SKM-1 treated with dmso at 0.1 percent for 144 hours (cell line): ENCODE measurements at regions not wholly inside any gene's neighbourhood (a gene's known extent, or its start where the extent isn't known, plus 50 kb on each side); places are given as distances from the start of the nearest gene placed in this dataset.

Experiments used
- DNase-seq: peaks from one replicate; lab custom pipeline; 2025; ENCODE audit not compliant: unreplicated experiment; lab: John Stamatoyannopoulos, UW

- no peak for DNase-seq
Measured at GRCh38 chr3:139235192-139235591, 108.6 kb upstream of the MRPS22 start.

- DNase-seq: no peak
Measured at GRCh38 chr3:139236336-139236735, 107.5 kb upstream of the MRPS22 start.

GRCh38 chr3:139238281-139239030 lies 105.4 kb upstream of the MRPS22 start:
- DNase-seq: no peak

- DNase-seq: no peak
Measured at GRCh38 chr3:139239550-139239949, 104.3 kb upstream of the MRPS22 start.

- no peak for DNase-seq
Measured at GRCh38 chr3:139241783-139242182, 102.0 kb upstream of the MRPS22 start.

- no peak for DNase-seq
Measured at GRCh38 chr3:139243710-139244109, 100.1 kb upstream of the MRPS22 start.

- DNase-seq: no peak
Measured at GRCh38 chr3:139248593-139249255, 95.1 kb upstream of the MRPS22 start.

- DNase-seq: no peak
Measured at GRCh38 chr3:139251529-139251928, 92.3 kb upstream of the MRPS22 start.

- no peak for DNase-seq
Measured at GRCh38 chr3:139252719-139253118, 91.1 kb upstream of the MRPS22 start.

- no peak for DNase-seq
Measured at GRCh38 chr3:139258276-139258675, 85.5 kb upstream of the MRPS22 start.

- DNase-seq: no peak
Measured at GRCh38 chr3:139259398-139259797, 84.4 kb upstream of the MRPS22 start.

- no peak for DNase-seq
Measured at GRCh38 chr3:139260041-139260486, 83.8 kb upstream of the MRPS22 start.

GRCh38 chr3:139260793-139261736 lies 82.8 kb upstream of the MRPS22 start:
- DNase-seq: no peak

- no peak for DNase-seq
Measured at GRCh38 chr3:139261754-139262586, 81.8 kb upstream of the MRPS22 start.

- no peak for DNase-seq
Measured at GRCh38 chr3:139263798-139264197, 80.0 kb upstream of the MRPS22 start.

- no peak for DNase-seq
Measured at GRCh38 chr3:139264375-139264774, 79.4 kb upstream of the MRPS22 start.

GRCh38 chr3:139265131-139266016 lies 78.4 kb upstream of the MRPS22 start:
- no peak for DNase-seq

GRCh38 chr3:139267300-139268246 lies 76.2 kb upstream of the MRPS22 start:
- DNase-seq: no peak
